Ovary (tissue), 7 donors: ENCODE measurements at regions not wholly inside any gene's neighbourhood (a gene's known extent, or its start where the extent isn't known, plus 50 kb on each side); places are given as distances from the start of the nearest gene placed in this dataset.

ENCODE experiments used
- DNase-seq, 5 donors: peaks; one replicate each; pipeline ENCODE4 v3.0.0-alpha.2; 2019 to 2020
- H3K27ac ChIP-seq, 2 donors: fragments of 200-600 bp; one replicate each; pipeline versions ENCODE4 v1.5.1 to v1.8.0; 2019 to 2022
- H3K27me3 ChIP-seq: fragments of 200-600 bp; one replicate; pipeline ENCODE4 v1.8.0; 2022
- H3K36me3 ChIP-seq: fragments of 200-600 bp; sonication (generic); one replicate; pipeline ENCODE4 v1.5.1; 2019
- H3K4me1 ChIP-seq: one replicate; pipeline ENCODE4 v1.8.1; 2013; ENCODE audit warnings: mild to moderate bottlenecking, moderate library complexity; ENCODE audit not compliant: insufficient read depth
- H3K4me3 ChIP-seq: fragments of 200-600 bp; sonication (generic); one replicate; pipeline ENCODE4 v1.5.1; 2017
- H3K9me3 ChIP-seq, 2 donors: fragments of 200-600 bp in 1 of 2; sonication (generic) in 1 of 2; one replicate each; pipeline versions ENCODE4 v1.5.1 to v1.8.1; 2013 to 2019; ENCODE audit warnings: mild to moderate bottlenecking in 1 of 2, moderate library complexity in 1 of 2
- EP300 ChIP-seq: sonication (generic); formaldehyde crosslinking; IDR thresholded peaks from one replicate; pipeline ENCODE4 v1.6.1; 2017; ENCODE audit warnings: antibody characterized with exemption
- POLR2A ChIP-seq: fragments of 450-650 bp; IDR thresholded peaks from one replicate; pipeline ENCODE4 v1.6.1; 2017; ENCODE audit warnings: antibody characterized with exemption, mild to moderate bottlenecking, moderate library complexity
- WGBS, 3 donors: extraction: QIAGEN DNeasy Blood & Tissue Kit in 1 of 3; methylation state at CpG; one replicate each; pipeline versions ENCODE4 v1.1.5 to v1.1.7; 2013 to 2017; 5-methylcytosine and 5-hydroxymethylcytosine counted together
- intact Hi-C, 4 donors: fragments of 100-400 bp; cut with DNase I; formaldehyde crosslinking; loops; one replicate each; pipeline versions ENCODE4 v1.11.0 to v1.15.1; 2022 to 2023
- TF ChIP-seq, protein P1 (sequence below), 3 donors: fragments of 450-650 bp in 2 of 3; fragments of 200-600 bp in 1 of 3; IDR thresholded peaks; one replicate each; pipeline versions ENCODE4 v1.5.1 to v1.8.0; 2016 to 2022; ENCODE audit warnings: antibody characterized with exemption in 3 of 3, mild to moderate bottlenecking in 1 of 3
- donor health status: DM: no; HTN: no; CAD: no; lungs with moderate emphysema.
- donor health status: DM: no; HTN: no; CAD: no.
- donor health status: Bipolar disorder and iron deficiency.
- donor health status: DM: no; HTN: no; CAD: no.
- donor health status: DM: yes; HTN: yes; CAD: no.

DNA sequence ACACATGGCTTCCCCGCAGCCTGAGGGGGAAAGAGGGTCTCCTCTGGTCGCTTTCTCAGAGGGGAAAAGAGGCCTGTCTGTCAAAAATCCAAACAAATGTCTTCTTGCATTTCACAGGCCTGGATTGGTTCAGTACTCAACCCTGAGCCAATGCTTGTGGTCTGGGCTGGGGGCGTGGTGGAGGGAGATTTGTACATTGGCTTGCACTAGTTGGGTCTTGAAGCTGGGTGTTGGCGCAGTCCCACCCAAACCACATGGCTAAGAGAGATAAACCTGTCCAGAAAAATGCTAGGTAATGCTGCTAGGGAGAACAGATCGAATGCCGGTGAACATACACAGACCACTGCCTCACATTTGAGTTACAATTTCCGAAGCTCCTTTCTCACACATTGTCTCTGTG is 461.6 kb downstream of the MED13L start:
- no peak for TF ChIP-seq POLR2A
- TF ChIP-seq EP300: no peak
- TF ChIP-seq, protein P1, sequence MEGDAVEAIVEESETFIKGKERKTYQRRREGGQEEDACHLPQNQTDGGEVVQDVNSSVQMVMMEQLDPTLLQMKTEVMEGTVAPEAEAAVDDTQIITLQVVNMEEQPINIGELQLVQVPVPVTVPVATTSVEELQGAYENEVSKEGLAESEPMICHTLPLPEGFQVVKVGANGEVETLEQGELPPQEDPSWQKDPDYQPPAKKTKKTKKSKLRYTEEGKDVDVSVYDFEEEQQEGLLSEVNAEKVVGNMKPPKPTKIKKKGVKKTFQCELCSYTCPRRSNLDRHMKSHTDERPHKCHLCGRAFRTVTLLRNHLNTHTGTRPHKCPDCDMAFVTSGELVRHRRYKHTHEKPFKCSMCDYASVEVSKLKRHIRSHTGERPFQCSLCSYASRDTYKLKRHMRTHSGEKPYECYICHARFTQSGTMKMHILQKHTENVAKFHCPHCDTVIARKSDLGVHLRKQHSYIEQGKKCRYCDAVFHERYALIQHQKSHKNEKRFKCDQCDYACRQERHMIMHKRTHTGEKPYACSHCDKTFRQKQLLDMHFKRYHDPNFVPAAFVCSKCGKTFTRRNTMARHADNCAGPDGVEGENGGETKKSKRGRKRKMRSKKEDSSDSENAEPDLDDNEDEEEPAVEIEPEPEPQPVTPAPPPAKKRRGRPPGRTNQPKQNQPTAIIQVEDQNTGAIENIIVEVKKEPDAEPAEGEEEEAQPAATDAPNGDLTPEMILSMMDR (IDR thresholded peaks at IDR 0.05): no peak
- no peaks in the 10 kb centered on the region for H3K27me3 ChIP-seq
- DNase-seq: no peak
- H3K4me1 ChIP-seq: no peaks in the 10 kb centered on the region
- no peaks in the 10 kb centered on the region for H3K36me3 ChIP-seq
- WGBS, 3 donors: 85 to 92% (median 86%) methylated on average over 7 of the region's 7 CpGs
- H3K27ac ChIP-seq: no peak overlapping the region
- no peaks in the 10 kb centered on the region for H3K9me3 ChIP-seq
- intact Hi-C loops: no loop called here
- H3K4me3 ChIP-seq: no peak overlapping the region

DNA sequence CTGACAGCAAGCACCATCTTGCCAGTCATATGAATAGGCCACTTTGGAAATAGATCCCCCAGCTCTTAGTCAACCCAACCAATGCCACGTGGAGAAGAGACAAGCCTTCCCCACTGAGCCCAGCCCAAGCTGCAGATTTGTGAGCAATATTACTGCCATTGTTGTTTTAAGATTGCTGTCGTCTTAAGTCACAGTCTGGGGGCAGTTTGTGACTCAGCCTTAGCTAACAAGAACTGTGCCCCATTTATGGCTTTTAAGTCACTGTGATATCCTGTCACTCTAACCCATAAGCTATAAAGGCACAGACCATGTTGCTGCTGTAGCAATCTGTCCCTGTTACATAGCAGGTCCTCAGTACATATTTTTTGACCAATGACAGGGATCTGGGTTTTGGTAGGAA is 464.2 kb downstream of the MED13L start:
- Histone ChIP-seq H3K27me3 (no peaks in the 10 kb centered on the region), H3K27ac (no peak overlapping the region), H3K9me3 (no peaks in the 10 kb centered on the region), H3K36me3 (no peaks in the 10 kb centered on the region), H3K4me1 (no peaks in the 10 kb centered on the region), H3K4me3 (no peak overlapping the region)
- DNase-seq: no peak
- intact Hi-C loops: no loop called here
- TF ChIP-seq EP300: no peak
- TF ChIP-seq, protein P1 (IDR thresholded peaks at IDR 0.05): no peak
- TF ChIP-seq POLR2A: no peak
- 59 to 83% (median 61%) methylated on average over 2 of the region's 2 CpGs for WGBS, 3 donors

DNA sequence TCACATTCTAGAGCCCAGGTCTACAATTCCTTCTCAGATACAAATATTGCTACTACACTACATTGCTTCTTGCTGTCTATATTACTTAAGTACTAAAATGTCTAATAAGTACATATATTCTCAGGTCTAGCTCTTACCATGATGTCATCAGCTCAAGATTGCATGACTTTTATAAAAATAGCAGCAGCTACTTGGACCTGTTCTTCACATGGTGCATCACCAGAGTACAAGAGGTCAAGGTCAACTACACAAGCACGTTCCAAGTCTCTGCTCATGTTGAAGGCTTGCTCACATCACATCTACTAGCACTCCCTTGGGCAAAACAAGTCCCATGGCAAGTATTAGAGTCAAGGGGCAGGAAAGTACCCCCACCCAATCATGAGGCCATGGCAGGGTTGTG is 465.6 kb downstream of the MED13L start:
- Histone ChIP-seq H3K27ac (no peak overlapping the region), H3K4me1 (no peaks in the 10 kb centered on the region), H3K4me3 (no peak overlapping the region), H3K9me3 (no peaks in the 10 kb centered on the region), H3K36me3 (no peaks in the 10 kb centered on the region), H3K27me3 (no peaks in the 10 kb centered on the region)
- WGBS, 3 donors: 7% methylated on average over 1 of the region's 1 CpG
- TF ChIP-seq, protein P1 (IDR thresholded peaks at IDR 0.05): no peak
- no peak for TF ChIP-seq POLR2A
- no peak for TF ChIP-seq EP300
- intact Hi-C loops: no loop called here
- no peak for DNase-seq

DNA sequence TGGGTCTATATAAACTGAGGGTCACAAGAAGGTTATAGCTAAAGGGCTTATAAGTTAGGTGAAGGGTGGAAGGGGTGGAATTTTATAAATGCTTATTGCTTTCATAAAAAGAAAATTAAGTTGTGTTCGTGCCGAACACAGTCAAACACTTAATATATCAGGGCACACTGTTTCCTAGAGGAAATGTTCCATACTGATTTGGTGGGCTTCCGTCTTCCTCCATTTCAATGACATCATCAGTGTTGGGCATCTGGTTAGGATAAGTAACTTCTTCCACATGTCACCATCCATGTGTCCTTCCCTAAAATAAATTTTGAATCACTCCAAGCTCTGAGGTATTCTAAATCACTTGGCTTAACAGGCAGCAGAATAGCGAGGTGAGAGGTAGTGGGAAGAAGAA is 466.4 kb downstream of the MED13L start:
- H3K9me3 ChIP-seq: no peaks in the 10 kb centered on the region
- no peaks in the 10 kb centered on the region for H3K36me3 ChIP-seq
- H3K27me3 ChIP-seq: no peaks in the 10 kb centered on the region
- H3K4me1 ChIP-seq: no peaks in the 10 kb centered on the region
- intact Hi-C loops: no loop called here
- TF ChIP-seq EP300: no peak
- TF ChIP-seq POLR2A: no peak
- TF ChIP-seq, protein P1 (IDR thresholded peaks at IDR 0.05): no peak
- WGBS, 3 donors: 62 to 80% (median 63%) methylated on average over 4 of the region's 4 CpGs
- no peak overlapping the region for H3K4me3 ChIP-seq
- H3K27ac ChIP-seq: no peak overlapping the region
- no peak for DNase-seq
